ENCODE measurements at regions not wholly inside any gene's neighbourhood (a gene's known extent, or its start where the extent isn't known, plus 50 kb on each side); places are given as distances from the start of the nearest gene placed in this dataset.
"Not testable (repeated sequence)": the region's sequence is repeated elsewhere in the genome, so short reads cannot be mapped to it uniquely, and the experiment has no call there.

GRCh38 chr9:82129708-82130107, 141.1 kb downstream of the SPATA31D1 start:
- Histone ChIP-seq H3K36me3 (replicated peaks; ENCODE audit: control insufficient read depth, insufficient read depth, low read length) (no peaks in the 10 kb centered on the region), H3K27me3 (ENCODE audit: control insufficient read depth, insufficient read depth, low read length) (no peaks in the 10 kb centered on the region), H3K4me3 (ENCODE audit: insufficient read depth, low read depth, low read length) (no peak overlapping the region)
- no peak for DNase-seq

GRCh38 chr9:82130331-82131042, 141.9 kb downstream of the SPATA31D1 start:
- Histone ChIP-seq H3K27me3 (ENCODE audit: control insufficient read depth, insufficient read depth, low read length) (no peaks in the 10 kb centered on the region), H3K4me3 (ENCODE audit: insufficient read depth, low read depth, low read length) (no peak overlapping the region), H3K36me3 (replicated peaks; ENCODE audit: control insufficient read depth, insufficient read depth, low read length) (no peaks in the 10 kb centered on the region)
- DNase-seq = no peak

GRCh38 chr9:82131072-82131471, 142.5 kb downstream of the SPATA31D1 start:
- H3K27me3 ChIP-seq (ENCODE audit: control insufficient read depth, insufficient read depth, low read length) = no peaks in the 10 kb centered on the region
- no peaks in the 10 kb centered on the region for H3K36me3 ChIP-seq (replicated peaks; ENCODE audit: control insufficient read depth, insufficient read depth, low read length)
- no peak overlapping the region for H3K4me3 ChIP-seq (ENCODE audit: insufficient read depth, low read depth, low read length)
- no peak for DNase-seq

GRCh38 chr9:82132024-82132423, 143.5 kb downstream of the SPATA31D1 start:
- Histone ChIP-seq H3K4me3 (ENCODE audit: insufficient read depth, low read depth, low read length) (no peak overlapping the region), H3K27me3 (ENCODE audit: control insufficient read depth, insufficient read depth, low read length) (no peaks in the 10 kb centered on the region), H3K36me3 (replicated peaks; ENCODE audit: control insufficient read depth, insufficient read depth, low read length) (no peaks in the 10 kb centered on the region)
- DNase-seq = no peak

GRCh38 chr9:82134010-82134409, 145.4 kb downstream of the SPATA31D1 start:
- Histone ChIP-seq H3K36me3 (replicated peaks; ENCODE audit: control insufficient read depth, insufficient read depth, low read length) (no peaks in the 10 kb centered on the region), H3K4me3 (ENCODE audit: insufficient read depth, low read depth, low read length) (no peak overlapping the region), H3K27me3 (ENCODE audit: control insufficient read depth, insufficient read depth, low read length) (no peaks in the 10 kb centered on the region)
- no peak for DNase-seq

- no peaks in the 10 kb centered on the region for H3K36me3 ChIP-seq (replicated peaks; ENCODE audit: control insufficient read depth, insufficient read depth, low read length)
- no peak overlapping the region for H3K4me3 ChIP-seq (ENCODE audit: insufficient read depth, low read depth, low read length)
These were observed 146.5 kb downstream of the SPATA31D1 start for GRCh38 chr9:82135106-82135505.

GRCh38 chr9:82138081-82138480, 149.5 kb downstream of the SPATA31D1 start:
- DNase-seq; H3K4me3 ChIP-seq (ENCODE audit: insufficient read depth, low read depth, low read length); H3K36me3 ChIP-seq (replicated peaks; ENCODE audit: control insufficient read depth, insufficient read depth, low read length); H3K27me3 ChIP-seq (ENCODE audit: control insufficient read depth, insufficient read depth, low read length): not testable (repeated sequence)

More at GRCh38 chr9:82135106-82135505, 146.5 kb downstream of the SPATA31D1 start:
- H3K27me3 ChIP-seq (ENCODE audit: control insufficient read depth, insufficient read depth, low read length) = no peaks in the 10 kb centered on the region
- no peak for DNase-seq

- H3K4me3 ChIP-seq (ENCODE audit: insufficient read depth, low read depth, low read length) = no peak overlapping the region
- no peak for DNase-seq
- H3K36me3 ChIP-seq (replicated peaks; ENCODE audit: control insufficient read depth, insufficient read depth, low read length) = no peaks in the 10 kb centered on the region
- H3K27me3 ChIP-seq (ENCODE audit: control insufficient read depth, insufficient read depth, low read length) = no peaks in the 10 kb centered on the region
These were observed 151.9 kb downstream of the SPATA31D1 start for GRCh38 chr9:82140471-82140870.

- no peaks in the 10 kb centered on the region for H3K36me3 ChIP-seq (replicated peaks; ENCODE audit: control insufficient read depth, insufficient read depth, low read length)
- no peak for DNase-seq
- H3K27me3 ChIP-seq (ENCODE audit: control insufficient read depth, insufficient read depth, low read length) = no peaks in the 10 kb centered on the region
- no peak overlapping the region for H3K4me3 ChIP-seq (ENCODE audit: insufficient read depth, low read depth, low read length)
These were observed 156.2 kb downstream of the SPATA31D1 start for GRCh38 chr9:82144803-82145202.

GRCh38 chr9:82146677-82147076, 158.1 kb downstream of the SPATA31D1 start:
- DNase-seq = no peak
- H3K27me3 ChIP-seq (ENCODE audit: control insufficient read depth, insufficient read depth, low read length) = no peaks in the 10 kb centered on the region
- H3K4me3 ChIP-seq (ENCODE audit: insufficient read depth, low read depth, low read length) = no peak overlapping the region
- H3K36me3 ChIP-seq (replicated peaks; ENCODE audit: control insufficient read depth, insufficient read depth, low read length) = no peaks in the 10 kb centered on the region

GRCh38 chr9:82147798-82148425, 159.3 kb downstream of the SPATA31D1 start:
- no peaks in the 10 kb centered on the region for H3K36me3 ChIP-seq (replicated peaks; ENCODE audit: control insufficient read depth, insufficient read depth, low read length)
- H3K27me3 ChIP-seq (ENCODE audit: control insufficient read depth, insufficient read depth, low read length) = no peaks in the 10 kb centered on the region
- no peak for DNase-seq
- H3K4me3 ChIP-seq (ENCODE audit: insufficient read depth, low read depth, low read length) = no peak overlapping the region

- H3K36me3 ChIP-seq (replicated peaks; ENCODE audit: control insufficient read depth, insufficient read depth, low read length) = no peaks in the 10 kb centered on the region
- DNase-seq = no peak
- H3K4me3 ChIP-seq (ENCODE audit: insufficient read depth, low read depth, low read length) = no peak overlapping the region
- H3K27me3 ChIP-seq (ENCODE audit: control insufficient read depth, insufficient read depth, low read length) = no peaks in the 10 kb centered on the region
These were observed 159.8 kb downstream of the SPATA31D1 start for GRCh38 chr9:82148426-82148810.

- no peak for DNase-seq
- Histone ChIP-seq H3K36me3 (replicated peaks; ENCODE audit: control insufficient read depth, insufficient read depth, low read length) (no peaks in the 10 kb centered on the region), H3K27me3 (ENCODE audit: control insufficient read depth, insufficient read depth, low read length) (no peaks in the 10 kb centered on the region), H3K4me3 (ENCODE audit: insufficient read depth, low read depth, low read length) (no peak overlapping the region)
These were observed 160.4 kb downstream of the SPATA31D1 start for GRCh38 chr9:82148901-82149461.

- Histone ChIP-seq H3K4me3 (ENCODE audit: insufficient read depth, low read depth, low read length) (no peak overlapping the region), H3K36me3 (replicated peaks; ENCODE audit: control insufficient read depth, insufficient read depth, low read length) (no peaks in the 10 kb centered on the region), H3K27me3 (ENCODE audit: control insufficient read depth, insufficient read depth, low read length) (no peaks in the 10 kb centered on the region)
- DNase-seq = no peak
These were observed 161.0 kb downstream of the SPATA31D1 start for GRCh38 chr9:82149501-82149946.

GRCh38 chr9:82152181-82152580, 163.6 kb downstream of the SPATA31D1 start:
- H3K4me3 ChIP-seq (ENCODE audit: insufficient read depth, low read depth, low read length) = no peak overlapping the region
- DNase-seq = no peak
- no peaks in the 10 kb centered on the region for H3K27me3 ChIP-seq (ENCODE audit: control insufficient read depth, insufficient read depth, low read length)
- H3K36me3 ChIP-seq (replicated peaks; ENCODE audit: control insufficient read depth, insufficient read depth, low read length) = no peaks in the 10 kb centered on the region
